HG03280 (cell line): ENCODE measurements at regions not wholly inside any gene's neighbourhood (a gene's known extent, or its start where the extent isn't known, plus 50 kb on each side); places are given as distances from the start of the nearest gene placed in this dataset.

Source experiments
- ATAC-seq: cut with Tn5 transposase; IDR thresholded peaks from one replicate; pipeline ENCODE4 v1.9.1; 2021; ENCODE audit warnings: mild to moderate bottlenecking, moderate library complexity; ENCODE audit not compliant: unreplicated experiment

- no peak for ATAC-seq
Observed at GRCh38 chr12:84741692-84742091, 170.9 kb downstream of the SLC6A15 start.

GRCh38 chr12:84741031-84741430, 171.6 kb downstream of the SLC6A15 start:
- ATAC-seq: no peak

GRCh38 chr12:84740602-84741001, 172.0 kb downstream of the SLC6A15 start:
- no peak for ATAC-seq

- no peak for ATAC-seq
Observed at GRCh38 chr12:84738481-84738972, 174.1 kb downstream of the SLC6A15 start.

- no peak for ATAC-seq
Observed at GRCh38 chr12:84732828-84733340, 179.7 kb downstream of the SLC6A15 start.

GRCh38 chr12:84730561-84731162, 181.9 kb downstream of the SLC6A15 start:
- no peak for ATAC-seq

- ATAC-seq: no peak
Observed at GRCh38 chr12:84727961-84728360, 184.6 kb downstream of the SLC6A15 start.

GRCh38 chr12:84726780-84727179, 185.8 kb downstream of the SLC6A15 start:
- no peak for ATAC-seq

DNA sequence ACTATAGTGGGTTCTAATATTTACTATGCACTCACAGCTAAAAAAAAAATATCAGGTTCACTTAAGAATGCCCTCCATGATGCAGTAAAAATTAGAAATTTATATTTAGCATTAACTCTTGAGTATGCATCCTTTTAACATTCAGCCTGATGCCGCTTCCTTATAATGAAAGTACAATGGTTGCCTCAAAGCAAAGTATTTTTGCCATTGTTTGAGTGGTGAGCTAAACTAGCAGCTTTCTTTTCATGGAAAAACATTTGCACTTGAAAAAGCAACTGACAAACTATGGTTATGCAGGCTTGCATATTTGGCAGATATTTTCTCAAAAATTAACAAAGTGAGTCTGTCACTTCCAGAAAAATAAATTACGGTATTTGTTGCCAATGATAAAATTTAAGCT, 188.6 kb downstream of the SLC6A15 start:
- no peak for ATAC-seq

- ATAC-seq: no peak
Observed at GRCh38 chr12:84719997-84720396, 192.6 kb downstream of the SLC6A15 start.

GRCh38 chr12:84718906-84719305, 193.7 kb downstream of the SLC6A15 start:
- ATAC-seq: no peak

DNA sequence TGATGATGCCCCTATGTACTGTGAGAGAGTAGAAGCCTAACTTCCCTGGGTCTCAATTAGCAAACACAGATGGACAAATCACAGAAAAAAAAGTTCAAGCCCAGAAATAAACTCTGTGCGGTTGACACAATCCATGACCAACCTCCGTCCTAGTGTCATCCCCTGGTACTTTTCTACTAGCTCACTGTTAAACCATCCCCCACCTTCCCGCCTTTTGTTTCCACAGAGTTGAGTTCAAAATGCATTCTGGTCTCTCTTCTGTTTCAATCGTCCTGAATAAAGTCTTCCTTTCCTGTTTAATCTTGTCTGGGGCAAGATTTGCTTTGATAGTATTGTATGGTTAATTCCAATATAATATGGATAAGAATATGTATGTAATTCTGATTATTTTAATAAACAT, 199.9 kb downstream of the SLC6A15 start:
- ATAC-seq: no peak

DNA sequence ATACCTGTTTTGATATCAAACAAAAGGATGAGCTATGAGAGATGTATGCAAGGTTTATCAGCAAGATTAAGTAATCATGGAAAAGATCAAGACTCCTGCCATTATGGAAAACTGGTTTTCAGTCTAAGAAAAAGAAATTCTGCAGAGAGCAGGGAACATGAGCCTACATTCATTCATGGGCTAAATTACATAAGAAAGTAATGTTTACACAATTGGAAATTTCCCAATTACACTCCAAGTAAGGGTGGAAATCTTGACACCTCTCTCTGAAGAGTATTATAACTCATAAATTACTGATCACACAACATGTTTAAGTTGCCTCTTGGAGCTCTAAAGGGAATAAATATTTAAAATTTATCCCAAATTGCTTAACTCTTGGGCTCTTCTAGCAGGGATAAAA, 206.2 kb downstream of the SLC6A15 start:
- no peak for ATAC-seq

GRCh38 chr12:84704856-84705255, 207.7 kb downstream of the SLC6A15 start:
- ATAC-seq: no peak

DNA sequence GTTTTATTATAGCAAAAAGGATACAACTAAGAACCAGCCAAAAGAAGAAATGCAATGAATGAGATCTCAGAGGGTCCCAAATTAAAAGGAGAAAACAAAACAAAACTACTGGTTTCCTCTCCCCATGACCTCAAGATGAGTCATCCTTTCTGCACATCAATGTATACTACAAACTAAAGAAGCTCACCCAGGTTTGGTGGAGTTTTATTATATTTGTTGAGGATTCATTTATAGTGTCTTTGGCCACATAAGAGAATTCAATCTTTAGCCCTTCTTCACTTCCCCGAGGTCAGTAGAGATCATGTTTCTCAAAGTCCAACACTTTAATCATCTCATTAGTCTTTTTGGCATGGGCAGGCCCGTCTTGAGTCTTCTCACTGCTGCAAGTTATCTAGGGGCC, 210.6 kb downstream of the SLC6A15 start:
- no peak for ATAC-seq

GRCh38 chr12:84701041-84701440, 211.6 kb downstream of the SLC6A15 start:
- ATAC-seq: no peak

DNA sequence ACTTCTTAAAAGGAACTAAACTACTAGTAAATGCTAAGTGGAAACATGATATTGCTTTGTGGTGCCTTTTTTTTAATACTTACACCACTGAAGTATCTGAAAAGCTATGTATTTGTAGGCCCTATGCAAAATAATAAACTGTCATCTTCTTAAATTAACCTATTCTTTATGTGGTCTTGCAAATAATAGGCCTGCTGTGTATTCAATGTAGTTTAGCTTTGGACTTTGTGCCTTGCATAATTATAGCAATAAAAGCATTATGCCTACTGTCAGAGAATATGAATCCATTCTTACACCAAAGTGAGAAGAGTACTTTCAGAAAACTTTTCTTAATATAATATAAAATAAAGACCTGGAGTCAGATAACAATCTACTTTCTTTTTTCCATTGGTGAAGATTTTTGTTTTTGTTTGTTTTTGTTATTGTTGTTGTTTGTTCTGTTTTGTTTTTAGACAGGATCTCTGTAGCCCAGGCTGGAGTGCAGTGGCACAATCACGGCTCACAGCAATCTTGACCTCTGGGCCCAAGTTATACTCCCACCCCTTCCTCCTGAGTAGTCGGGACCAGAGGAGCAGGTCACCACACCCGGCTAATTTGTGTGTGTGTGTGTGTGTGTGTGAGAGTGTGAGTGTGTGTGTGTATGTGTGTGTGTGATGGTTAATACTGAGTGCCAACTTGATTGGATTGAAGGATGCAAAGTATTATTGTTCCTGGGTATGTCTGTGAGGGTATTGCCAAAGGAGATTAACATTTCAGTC, 213.8 kb downstream of the SLC6A15 start:
- ATAC-seq: no peak

GRCh38 chr12:84696908-84697540, 215.6 kb downstream of the SLC6A15 start:
- ATAC-seq: no peak

DNA sequence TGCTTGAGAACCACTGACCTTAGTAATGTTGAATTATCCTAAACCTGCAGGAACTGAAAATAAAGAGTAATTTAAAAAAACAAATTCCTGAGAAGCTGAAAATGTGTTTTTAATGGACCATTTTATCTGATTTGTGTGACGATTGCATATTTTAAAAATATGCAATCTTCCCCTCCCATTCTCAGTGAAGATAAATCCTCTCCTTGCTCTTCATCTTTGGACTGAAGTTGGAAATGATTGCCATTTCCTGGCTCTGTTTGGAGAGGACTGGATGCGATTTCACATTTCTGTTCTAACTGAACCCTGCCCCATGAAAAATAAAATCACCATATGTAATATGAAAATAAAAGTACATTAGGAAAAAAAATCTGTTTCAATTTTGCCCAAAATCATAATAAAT, 216.3 kb downstream of the SLC6A15 start:
- no peak for ATAC-seq

DNA sequence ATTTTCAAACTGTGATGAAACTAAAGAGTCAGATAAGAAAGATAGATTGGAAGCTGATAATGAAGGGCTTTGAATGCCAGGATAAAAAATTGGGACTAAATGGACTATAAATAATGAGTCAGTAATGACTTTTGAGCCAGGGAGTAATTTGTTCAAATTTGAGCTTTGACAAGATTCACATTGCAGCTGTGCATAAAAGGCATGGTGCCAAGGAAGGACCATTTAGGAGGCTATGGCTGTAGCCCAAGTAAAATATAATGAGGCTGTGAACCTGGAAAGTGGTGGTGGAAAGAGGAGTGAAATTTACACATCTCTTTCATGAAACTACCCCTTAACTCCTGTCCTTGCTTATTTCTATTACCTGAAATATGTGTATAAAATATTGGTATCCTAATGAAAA, 218.5 kb downstream of the SLC6A15 start:
- no peak for ATAC-seq

DNA sequence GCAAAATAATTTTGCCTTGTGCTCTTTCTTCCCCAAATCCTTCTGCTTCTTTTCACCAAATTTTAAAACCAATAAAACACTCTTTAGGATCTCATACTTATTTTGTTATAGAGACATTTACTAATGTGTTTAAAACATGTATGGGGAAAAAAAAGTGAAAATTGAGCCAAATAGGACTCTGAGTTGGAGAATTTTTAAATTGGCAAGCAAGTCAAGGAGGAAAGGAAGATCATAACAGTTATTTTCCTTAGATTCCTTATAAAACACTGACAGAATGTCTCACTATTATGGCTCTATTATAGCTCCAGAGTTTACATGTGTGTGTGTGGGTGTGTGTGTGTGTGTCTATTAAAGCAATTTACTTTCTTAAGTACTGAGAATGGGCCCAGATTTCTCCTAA, 220.5 kb downstream of the SLC6A15 start:
- ATAC-seq: no peak

- no peak for ATAC-seq
Observed at GRCh38 chr12:84691266-84691665, 221.3 kb downstream of the SLC6A15 start.
